HUES6 (cell line): ENCODE measurements at regions not wholly inside any gene's neighbourhood (a gene's known extent, or its start where the extent isn't known, plus 50 kb on each side); places are given as distances from the start of the nearest gene placed in this dataset.

Experiments
- H3K27ac ChIP-seq: 2 replicates; pipeline ENCODE4 v1.7.0; 2013; ENCODE audit warnings: low read depth, mild to moderate bottlenecking, low read length, inconsistent platforms
- H3K27me3 ChIP-seq: 2 replicates; pipeline ENCODE4 v1.6.1; 2013; ENCODE audit warnings: low read length; ENCODE audit not compliant: control insufficient read depth, insufficient read depth
- H3K36me3 ChIP-seq: 2 replicates; pipeline ENCODE4 v1.6.1; 2013; ENCODE audit warnings: low read length; ENCODE audit not compliant: control insufficient read depth, insufficient read depth
- H3K4me1 ChIP-seq: 2 replicates; pipeline ENCODE4 v1.6.1; 2013; ENCODE audit warnings: low read length; ENCODE audit not compliant: control insufficient read depth, insufficient read depth
- H3K4me3 ChIP-seq: 2 replicates; pipeline ENCODE4 v1.5.1; 2013; ENCODE audit warnings: low read depth, low read length
- H3K9ac ChIP-seq: one replicate; pipeline ENCODE4 v1.6.1; 2013; ENCODE audit warnings: mild to moderate bottlenecking, low read length
- H3K9me3 ChIP-seq: 2 replicates; pipeline ENCODE4 v1.6.1; 2013; ENCODE audit warnings: low read depth, low read length; ENCODE audit not compliant: control insufficient read depth, insufficient read depth

DNA sequence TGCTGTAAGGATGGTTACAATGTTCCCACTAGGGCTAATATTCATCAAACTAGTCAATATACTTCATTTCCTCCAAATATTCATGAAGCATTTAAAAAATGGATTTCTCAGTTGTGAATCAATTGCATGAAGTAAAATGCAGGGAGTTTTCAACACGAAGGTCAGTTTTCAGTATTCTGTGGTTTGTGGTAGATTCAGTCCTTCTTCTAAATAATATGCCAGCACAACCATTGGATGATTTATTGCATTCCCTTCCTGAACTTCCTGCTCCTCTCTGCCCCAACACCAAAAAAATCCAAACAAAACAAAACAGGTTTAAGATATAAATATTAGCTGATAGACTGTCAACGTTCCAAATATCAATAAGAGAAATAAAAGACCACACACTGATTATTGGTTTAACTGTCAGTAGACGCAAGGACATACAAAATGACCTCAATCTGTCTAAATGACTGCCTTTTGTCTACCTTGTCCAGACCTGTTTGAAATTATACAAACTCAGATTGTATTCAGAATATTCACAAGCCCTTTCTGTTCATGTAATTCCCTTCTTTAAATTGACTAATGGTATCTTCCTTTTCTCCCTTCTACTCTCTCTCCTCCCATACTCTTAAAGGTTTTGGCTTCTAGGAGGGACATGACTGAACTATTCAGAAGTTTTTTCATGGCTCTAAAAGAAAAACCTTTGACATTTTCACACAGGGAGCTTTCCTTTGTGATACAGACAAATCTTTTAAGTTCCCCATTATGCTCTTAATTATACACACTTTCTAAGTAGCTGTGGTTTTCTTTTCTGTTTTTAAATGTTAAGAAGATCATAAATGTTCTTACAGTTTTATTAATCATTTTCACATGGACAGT lies 92.6 kb upstream of the STT3B start:
- Histone ChIP-seq H3K27ac (no peak overlapping the region), H3K9ac (no peak overlapping the region)

DNA sequence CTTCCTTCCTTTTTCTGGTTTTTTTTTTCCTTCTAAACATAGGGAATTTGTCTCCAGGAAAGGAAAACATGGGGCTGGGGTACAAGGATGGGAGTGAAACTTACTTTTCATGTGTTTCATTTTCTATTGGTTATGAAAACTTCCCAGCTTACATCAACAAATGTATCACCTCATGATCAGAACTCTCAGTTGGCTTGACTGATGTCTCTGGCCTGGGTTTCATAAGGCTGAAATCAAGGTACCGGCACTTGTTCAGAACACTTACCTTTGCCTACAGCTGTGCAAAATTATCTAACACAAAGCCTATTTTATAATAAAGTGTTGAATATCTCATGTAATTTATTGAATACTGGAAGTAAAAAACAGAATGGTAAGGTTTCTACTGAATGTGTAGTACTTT lies 91.8 kb upstream of the STT3B start:
- Histone ChIP-seq H3K36me3 (no peaks in the 10 kb centered on the region), H3K27me3 (no peaks in the 10 kb centered on the region), H3K4me1 (peaks cover 4% of the 10 kb centered on the region; the same call in 1 of the 2 replicates), H3K4me3 (no peak overlapping the region), H3K9ac (no peak overlapping the region), H3K9me3 (peaks cover 12% of the 10 kb centered on the region), H3K27ac (no peak overlapping the region)

More for the DNA sequence above, 92.6 kb upstream of the STT3B start:
- Histone ChIP-seq H3K4me1 (peaks cover 4% of the 10 kb centered on the region; the same call in 1 of the 2 replicates), H3K4me3 (no peak overlapping the region), H3K27me3 (no peaks in the 10 kb centered on the region), H3K9me3 (peaks cover 12% of the 10 kb centered on the region), H3K36me3 (no peaks in the 10 kb centered on the region)

- Histone ChIP-seq H3K4me1 (peaks cover 4% of the 10 kb centered on the region; the same call in 1 of the 2 replicates), H3K4me3 (no peak overlapping the region), H3K9me3 (peaks cover 1% of the 10 kb centered on the region; the same call in 1 of the 2 replicates), H3K27ac (no peak overlapping the region), H3K36me3 (no peaks in the 10 kb centered on the region), H3K9ac (no peak overlapping the region), H3K27me3 (no peaks in the 10 kb centered on the region)
Observed at GRCh38 chr3:31442755-31443154, 90.0 kb upstream of the STT3B start.

- no peaks in the 10 kb centered on the region for H3K36me3 ChIP-seq
- H3K4me3 ChIP-seq = no peak overlapping the region
- no peaks in the 10 kb centered on the region for H3K27me3 ChIP-seq
- H3K4me1 ChIP-seq = peaks cover 4% of the 10 kb centered on the region; the same call in 1 of the 2 replicates
- H3K9ac ChIP-seq = no peak overlapping the region
- H3K9me3 ChIP-seq = no peaks in the 10 kb centered on the region
- H3K27ac ChIP-seq = no peak overlapping the region
Observed at GRCh38 chr3:31444220-31445142, 88.2 kb upstream of the STT3B start.

- Histone ChIP-seq H3K4me1 (peaks cover 4% of the 10 kb centered on the region; the same call in 1 of the 2 replicates), H3K27me3 (no peaks in the 10 kb centered on the region), H3K27ac (no peak overlapping the region), H3K9me3 (no peaks in the 10 kb centered on the region), H3K9ac (no peak overlapping the region), H3K36me3 (no peaks in the 10 kb centered on the region), H3K4me3 (no peak overlapping the region)
Observed at GRCh38 chr3:31445701-31446100, 87.0 kb upstream of the STT3B start.

DNA sequence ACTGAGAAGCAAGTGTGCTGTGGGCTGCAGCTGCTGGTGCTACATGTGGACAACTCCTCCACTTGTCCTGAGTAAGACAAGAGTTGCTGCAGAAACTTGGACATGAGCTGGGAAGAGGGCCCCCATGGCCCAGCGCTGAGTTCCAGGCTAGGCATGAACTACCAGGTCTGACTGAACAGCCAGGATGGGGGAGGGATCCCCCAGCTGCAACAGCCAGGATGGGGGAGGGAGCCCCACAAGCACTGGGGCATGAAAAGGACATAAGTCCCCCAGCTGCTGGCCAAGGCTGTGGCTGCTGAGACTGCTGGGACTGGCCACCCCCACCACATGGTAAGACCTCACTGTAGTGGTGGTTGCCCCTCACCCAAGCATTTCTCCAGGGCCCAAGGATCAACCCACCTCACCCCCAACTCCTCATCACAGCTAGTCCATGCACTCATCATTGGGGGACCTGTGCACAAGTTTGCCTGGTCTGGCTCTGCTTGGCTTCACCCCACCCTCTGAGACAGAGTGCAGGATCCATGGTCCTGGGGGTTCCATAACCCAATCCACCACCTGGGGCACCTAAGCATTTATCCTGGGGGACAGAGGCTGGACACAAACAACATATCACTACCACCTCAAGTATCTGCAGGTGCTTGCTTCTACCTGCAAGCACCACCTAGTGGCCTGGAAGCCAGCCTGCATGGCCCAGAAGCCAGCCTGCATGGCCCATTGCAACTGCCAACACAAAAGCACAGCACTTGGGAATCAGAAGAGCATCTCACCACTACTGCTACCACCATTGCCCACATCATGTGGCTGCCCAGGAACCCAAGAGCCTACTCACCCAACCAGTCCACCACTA lies 84.5 kb upstream of the STT3B start:
- no peaks in the 10 kb centered on the region for H3K4me1 ChIP-seq
- H3K9me3 ChIP-seq = no peaks in the 10 kb centered on the region
- no peak overlapping the region for H3K9ac ChIP-seq
- no peaks in the 10 kb centered on the region for H3K27me3 ChIP-seq
- H3K4me3 ChIP-seq = no peak overlapping the region
- no peaks in the 10 kb centered on the region for H3K36me3 ChIP-seq
- H3K27ac ChIP-seq = no peak overlapping the region

- Histone ChIP-seq H3K36me3 (no peaks in the 10 kb centered on the region), H3K4me1 (no peaks in the 10 kb centered on the region), H3K27me3 (no peaks in the 10 kb centered on the region), H3K9me3 (no peaks in the 10 kb centered on the region), H3K27ac (no peak overlapping the region), H3K4me3 (no peak overlapping the region), H3K9ac (no peak overlapping the region)
Observed at GRCh38 chr3:31448882-31449243, 83.9 kb upstream of the STT3B start.

GRCh38 chr3:31449318-31449717 lies 83.4 kb upstream of the STT3B start:
- Histone ChIP-seq H3K9me3 (no peaks in the 10 kb centered on the region), H3K4me3 (no peak overlapping the region), H3K9ac (no peak overlapping the region), H3K27ac (no peak overlapping the region), H3K27me3 (no peaks in the 10 kb centered on the region), H3K4me1 (no peaks in the 10 kb centered on the region), H3K36me3 (no peaks in the 10 kb centered on the region)

DNA sequence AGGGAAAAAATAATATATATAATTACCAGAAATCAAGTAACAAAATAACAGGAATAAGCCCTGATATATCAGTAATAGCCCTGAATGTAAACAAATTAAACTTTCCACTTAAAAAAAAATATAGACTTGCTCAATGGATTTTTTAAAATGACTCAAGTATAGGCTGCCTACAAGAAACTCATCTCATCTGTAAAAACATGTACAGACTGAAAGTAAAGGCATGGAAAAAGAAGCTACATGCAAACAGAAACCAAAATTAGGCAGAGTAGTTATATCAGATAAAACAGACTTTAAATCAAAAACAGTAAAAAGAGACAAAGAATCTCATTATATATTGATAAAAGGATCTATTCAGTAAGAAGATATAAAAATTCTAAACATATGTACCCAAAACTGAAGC lies 82.4 kb upstream of the STT3B start:
- Histone ChIP-seq H3K27ac (no peak overlapping the region), H3K9me3 (no peaks in the 10 kb centered on the region), H3K9ac (no peak overlapping the region)

DNA sequence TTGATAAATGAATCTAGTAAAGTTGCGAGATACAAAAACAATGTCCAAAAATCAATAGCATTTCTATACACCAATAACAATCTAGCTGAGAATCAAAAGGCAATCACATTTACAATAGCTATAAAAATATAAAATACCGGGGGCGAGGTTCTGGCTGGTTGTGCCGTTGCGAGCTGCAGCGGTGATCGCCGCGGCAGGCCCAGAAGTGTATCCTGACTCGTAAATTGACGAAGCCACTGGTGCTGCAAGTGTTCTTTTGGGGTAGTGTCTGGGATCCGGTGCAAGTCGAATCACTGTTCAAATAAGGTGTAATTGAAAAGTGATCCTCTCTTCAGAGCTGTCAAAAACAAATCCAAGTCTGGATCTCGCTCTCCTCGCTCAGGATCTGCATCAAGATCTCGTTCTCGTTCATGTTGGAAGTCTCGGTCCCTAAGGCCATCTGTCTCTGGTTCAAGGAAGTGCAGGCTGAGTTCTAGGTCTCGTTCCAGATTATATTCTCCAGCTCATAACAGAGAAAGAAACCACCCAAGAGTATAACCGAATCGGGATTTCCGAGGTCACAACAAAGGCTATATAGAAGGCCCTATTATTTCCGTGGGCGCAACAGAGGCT lies 80.1 kb upstream of the STT3B start:
- Histone ChIP-seq H3K4me3 (no peak overlapping the region), H3K27ac (no peak overlapping the region), H3K9ac (no peak overlapping the region), H3K9me3 (no peaks in the 10 kb centered on the region), H3K36me3 (no peaks in the 10 kb centered on the region), H3K27me3 (no peaks in the 10 kb centered on the region), H3K4me1 (no peaks in the 10 kb centered on the region)

More for the DNA sequence above, 82.4 kb upstream of the STT3B start:
- Histone ChIP-seq H3K4me1 (no peaks in the 10 kb centered on the region), H3K27me3 (no peaks in the 10 kb centered on the region), H3K36me3 (no peaks in the 10 kb centered on the region), H3K4me3 (no peak overlapping the region)
